Lower leg skin (tissue), 3 donors: ENCODE measurements at regions not wholly inside any gene's neighbourhood (a gene's known extent, or its start where the extent isn't known, plus 50 kb on each side); places are given as distances from the start of the nearest gene placed in this dataset.

ENCODE experiments used
- CTCF ChIP-seq, 3 donors: fragments of 450-650 bp; IDR thresholded peaks; one replicate each; pipeline ENCODE4 v1.5.1; 2016; ENCODE audit warnings: antibody characterized with exemption in 3 of 3, mild to moderate bottlenecking in 3 of 3, moderate library complexity in 2 of 3
- POLR2A ChIP-seq, 2 donors: fragments of 450-650 bp; IDR thresholded peaks; one replicate each; pipeline ENCODE4 v1.6.1; 2016 to 2017; ENCODE audit warnings: antibody characterized with exemption in 2 of 2, mild to moderate bottlenecking in 1 of 2, moderate library complexity in 1 of 2

- no peak for TF ChIP-seq CTCF (IDR thresholded peaks at IDR 0.05)
- no peak for TF ChIP-seq POLR2A (IDR thresholded peaks at IDR 0.05)
These were observed 414.2 kb upstream of the KLF6 start for GRCh38 chr10:4199196-4199595.
